Activated CD4-positive, alpha-beta T cell treated with anti-CD3 and anti-CD28 coated beads, Interleukin-2, amount 50 U/mL, for 1 hour (primary cell): ENCODE measurements at regions not wholly inside any gene's neighbourhood (a gene's known extent, or its start where the extent isn't known, plus 50 kb on each side); places are given as distances from the start of the nearest gene placed in this dataset.
"Not testable (repeated sequence)": the region's sequence is repeated elsewhere in the genome, so short reads cannot be mapped to it uniquely, and the experiment has no call there.

Experiments
- DNase-seq: peaks from one replicate; pipeline ENCODE4 v3.0.0-alpha.2; 2020

DNA sequence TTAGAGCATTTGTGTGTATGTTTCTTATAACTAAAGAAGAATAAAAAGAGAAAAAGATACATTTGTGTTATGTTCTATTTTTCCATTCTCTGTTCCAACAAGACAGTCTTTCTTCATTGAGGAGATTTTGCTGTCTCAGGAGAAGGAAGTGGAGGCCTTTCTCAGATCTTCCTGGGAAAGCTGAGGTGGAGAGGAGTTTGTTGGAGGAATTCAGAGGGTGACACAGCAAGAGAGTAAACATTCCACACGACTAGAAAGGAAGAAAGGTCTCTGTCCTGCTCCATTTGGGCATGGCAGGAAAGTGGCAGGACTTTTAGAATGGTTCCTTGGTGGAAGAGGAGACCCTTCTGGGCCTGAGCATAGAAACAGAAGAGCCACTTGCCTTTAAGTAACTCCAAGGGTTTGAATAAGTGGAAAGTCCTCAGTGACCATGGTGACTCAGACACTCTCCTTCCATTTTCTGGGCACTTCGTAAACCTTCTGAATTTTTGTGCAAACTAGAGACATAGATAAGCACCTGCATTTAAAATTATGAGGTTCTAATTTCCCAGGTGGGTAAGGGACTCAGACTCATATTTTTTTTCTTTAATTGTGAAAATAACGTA is 52.3 kb upstream of the COL5A2 start:
- DNase-seq = no peak

DNA sequence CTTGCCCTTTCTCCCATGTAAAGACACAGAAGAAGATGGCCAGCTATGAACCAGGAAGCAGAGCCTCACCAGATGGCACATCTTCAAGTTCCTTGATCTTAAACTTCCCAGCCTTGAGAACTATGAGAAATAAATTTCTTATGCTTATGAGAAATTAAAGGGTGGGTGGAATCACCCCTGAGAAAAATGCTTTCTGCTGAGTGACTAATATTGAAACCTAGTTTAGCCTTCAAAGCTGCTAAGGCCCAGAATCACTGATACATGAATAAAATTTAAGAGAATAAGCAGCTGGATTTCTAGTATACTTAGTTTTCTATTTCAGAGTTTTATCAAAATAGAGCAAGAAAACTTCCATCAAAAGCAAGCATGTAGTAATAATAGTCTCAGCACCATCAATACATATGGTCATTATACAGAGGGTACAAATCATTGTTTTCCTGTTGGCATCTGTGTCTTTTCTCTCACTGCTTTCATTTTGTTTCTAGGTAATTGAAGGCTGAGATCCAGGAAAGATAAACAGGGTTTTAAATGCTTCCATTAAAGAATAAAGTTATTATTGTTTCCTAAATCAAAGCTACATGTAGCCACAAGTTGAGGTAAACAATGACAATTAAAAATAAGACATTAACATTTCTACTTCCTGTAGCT is 53.3 kb upstream of the COL5A2 start:
- DNase-seq = no peak

DNA sequence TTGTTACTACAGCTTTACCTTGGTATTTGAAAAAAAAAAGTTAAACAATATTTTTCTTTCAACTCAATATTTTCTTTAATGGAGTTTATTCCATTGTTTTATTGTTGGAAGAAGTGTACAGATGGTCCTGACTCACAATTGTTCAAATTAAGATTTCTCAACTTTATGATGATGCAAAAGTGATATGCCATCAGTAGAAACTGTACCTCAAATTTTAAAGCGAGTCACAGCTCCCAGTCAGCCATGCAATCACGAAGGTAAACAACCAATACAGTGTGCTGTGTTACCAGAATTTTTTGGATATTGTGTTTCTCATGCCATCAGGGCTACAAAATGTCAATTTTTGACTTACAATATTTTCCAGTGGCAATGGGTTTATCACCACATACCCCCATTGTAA is 54.0 kb upstream of the COL5A2 start:
- DNase-seq = no peak

DNA sequence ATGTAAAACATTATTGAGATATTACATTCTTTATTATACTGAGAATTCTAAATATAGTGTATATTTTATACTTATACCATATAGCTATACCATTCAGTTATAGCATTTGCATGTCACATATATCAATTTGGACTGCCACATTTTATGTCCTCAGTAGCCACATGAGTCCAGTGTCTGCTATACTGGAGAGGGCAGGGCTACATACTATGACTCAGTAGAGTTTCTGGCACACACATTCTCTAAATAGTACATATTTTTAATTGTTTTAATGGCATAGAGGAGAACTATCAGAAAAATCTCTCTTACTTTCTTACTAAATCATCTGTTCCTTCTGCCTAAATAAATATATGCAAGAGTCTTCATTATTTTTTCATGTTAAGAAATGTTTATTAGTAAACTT is 55.4 kb upstream of the COL5A2 start:
- DNase-seq = no peak

DNA sequence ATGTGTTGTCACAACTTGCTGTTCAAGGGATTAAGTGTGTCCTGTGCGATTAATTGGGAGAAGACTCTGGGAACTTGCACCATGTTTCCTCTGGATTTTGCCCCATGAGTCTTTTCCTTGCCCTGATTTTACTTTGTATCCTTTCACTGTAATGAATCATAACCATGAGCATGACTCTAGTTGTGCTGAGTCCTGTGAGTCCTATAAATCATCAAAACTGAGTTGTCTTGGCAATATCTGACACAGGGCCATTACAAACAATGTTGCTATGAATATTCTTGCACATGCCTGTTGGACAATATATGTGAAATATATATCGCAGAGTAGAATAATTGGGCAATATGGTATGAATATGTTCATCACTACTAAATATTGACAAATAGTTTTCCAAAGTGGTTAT is 56.5 kb upstream of the COL5A2 start:
- DNase-seq = no peak

DNA sequence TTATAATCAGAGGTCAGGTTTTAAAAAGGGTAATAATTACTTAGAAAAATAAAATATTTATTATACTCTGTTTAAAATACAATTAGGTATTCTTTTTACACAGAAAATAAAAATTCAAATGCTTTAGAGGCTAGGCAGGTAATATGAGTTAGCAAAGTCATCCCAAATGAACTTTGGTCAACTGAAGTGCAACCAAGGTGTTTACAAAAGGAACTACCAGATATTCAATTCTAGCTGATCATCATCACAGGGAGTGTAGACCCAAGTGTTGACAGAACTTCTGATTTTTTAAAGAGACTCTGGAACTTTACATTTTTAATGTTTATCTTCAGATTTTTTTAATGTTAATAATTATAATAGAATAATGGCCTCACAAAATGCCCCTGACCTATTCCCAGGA is 59.3 kb upstream of the COL5A2 start:
- no peak for DNase-seq

DNA sequence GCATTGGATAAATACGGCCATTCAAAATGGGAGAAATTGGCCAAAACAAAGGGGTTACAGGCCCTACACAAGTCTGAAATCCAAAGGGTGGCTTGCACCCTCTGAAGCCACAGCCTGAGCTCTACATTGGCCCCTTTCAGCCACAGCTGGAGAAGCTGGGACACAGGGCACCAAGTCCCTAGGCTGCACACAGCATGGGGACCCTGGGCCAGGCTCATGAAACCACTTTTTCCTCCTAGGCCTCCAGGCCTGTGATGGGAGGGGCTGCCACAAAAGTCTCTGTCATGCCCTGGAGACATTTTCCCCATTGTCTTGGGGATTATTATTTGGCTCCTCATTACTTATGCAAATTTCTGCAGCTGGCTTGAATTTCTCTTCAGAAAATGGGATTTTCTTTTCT is 64.3 kb upstream of the COL5A2 start:
- DNase-seq = not testable (repeated sequence)

DNA sequence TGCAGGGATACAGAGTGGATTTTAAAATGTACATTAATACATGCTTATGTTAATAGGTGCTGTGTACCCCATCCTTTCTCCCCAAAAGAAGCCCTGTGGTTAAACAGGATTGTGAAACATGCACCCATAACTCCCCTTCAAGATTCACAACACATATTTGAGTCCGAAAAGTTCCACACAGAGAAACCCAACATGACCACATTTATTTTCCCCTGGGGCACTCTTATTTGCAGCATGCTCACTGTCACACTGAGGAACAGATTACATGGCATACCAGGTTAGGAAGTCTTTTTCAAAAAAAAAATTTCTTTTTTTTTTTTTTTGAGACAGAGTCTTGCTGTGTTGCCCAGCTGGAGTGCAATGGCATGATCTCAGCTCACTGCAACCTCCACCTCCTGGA is 67.7 kb upstream of the COL5A2 start:
- no peak for DNase-seq

DNA sequence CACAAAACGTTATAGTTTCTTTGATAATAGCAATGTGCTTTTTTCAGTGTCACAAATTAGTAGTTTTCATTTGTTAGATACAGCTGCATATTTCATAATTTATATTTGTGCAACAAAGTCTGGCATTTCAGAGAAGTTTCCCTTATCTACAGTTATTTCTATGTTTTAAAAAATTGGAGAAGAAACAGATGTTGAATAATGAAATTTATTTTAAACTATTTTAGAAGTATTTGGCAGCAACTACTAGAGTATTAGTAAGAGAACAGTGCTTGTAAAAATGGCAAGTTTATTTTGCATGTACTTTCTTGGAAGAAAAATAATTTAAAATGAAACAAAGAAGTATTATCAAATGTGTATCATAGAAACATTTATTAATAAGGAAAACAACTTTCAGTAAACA is 68.6 kb upstream of the COL5A2 start:
- DNase-seq = no peak

DNA sequence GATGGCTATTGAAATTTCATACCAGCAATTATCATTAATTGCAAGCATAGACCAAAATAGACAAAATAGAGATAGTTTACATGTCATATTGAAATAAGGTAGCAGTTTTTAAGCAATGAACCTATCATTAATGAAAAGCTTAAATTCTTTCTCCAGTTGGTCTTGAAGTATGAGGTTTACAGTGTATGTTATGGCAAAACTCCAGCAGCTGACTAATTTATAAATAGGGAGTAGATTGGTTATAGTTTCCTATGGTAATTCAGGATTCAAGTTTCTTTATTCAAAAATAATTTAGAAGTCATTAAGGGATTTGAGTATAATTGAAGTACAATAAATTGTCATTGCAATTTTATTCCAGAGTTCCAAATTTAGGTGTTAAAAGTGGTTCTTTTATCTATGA is 69.6 kb upstream of the COL5A2 start:
- no peak for DNase-seq

DNA sequence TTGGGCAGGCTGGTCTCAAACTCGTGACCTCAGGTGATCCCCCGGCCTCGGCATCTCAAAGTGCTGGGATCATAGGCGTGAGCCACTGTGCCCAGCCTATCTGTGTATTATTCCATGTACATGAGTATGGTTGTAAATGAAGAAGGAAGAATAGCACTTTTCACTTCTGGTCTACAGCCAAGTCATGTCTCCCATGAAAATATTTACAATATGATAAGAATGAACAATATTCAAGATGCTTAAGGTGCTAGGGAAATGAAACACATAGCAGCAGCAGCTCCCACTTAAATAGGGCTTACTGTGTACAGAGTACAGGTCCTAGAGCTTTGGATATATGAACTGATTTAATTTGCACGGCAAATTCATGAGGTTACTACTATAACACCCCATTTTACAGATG is 70.3 kb upstream of the COL5A2 start:
- DNase-seq = no peak

DNA sequence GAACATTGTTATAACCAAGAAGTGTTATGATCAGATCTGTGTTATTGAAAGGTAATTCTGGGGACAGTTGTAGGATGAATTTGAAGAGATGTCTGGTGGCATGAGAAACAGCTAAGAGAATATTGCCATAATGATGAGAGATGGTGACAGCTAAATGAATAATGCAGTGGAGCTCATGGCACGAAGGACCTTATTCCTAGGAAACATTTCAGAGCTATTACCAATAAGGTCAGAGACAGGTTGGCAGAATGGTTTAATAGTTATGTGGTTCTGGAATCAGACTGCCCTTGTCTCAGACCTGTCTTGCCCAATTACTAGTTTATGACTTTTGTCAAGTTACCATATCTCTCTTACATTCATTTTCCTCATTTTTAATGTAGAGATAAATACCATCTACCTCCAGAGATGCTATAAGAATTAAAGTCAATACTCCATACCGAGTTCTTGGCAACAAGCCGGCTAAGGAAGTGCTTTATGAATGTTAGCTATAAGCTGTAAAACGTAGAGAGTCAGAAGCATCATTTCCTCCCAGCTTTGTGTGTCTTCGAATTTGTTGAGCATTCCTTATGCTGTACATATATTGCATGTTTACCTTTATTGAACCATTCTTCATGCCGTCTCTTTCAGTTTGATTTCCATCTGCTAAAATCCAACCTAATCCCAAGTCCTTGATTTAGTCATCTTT is 73.6 kb upstream of the COL5A2 start:
- DNase-seq = no peak

DNA sequence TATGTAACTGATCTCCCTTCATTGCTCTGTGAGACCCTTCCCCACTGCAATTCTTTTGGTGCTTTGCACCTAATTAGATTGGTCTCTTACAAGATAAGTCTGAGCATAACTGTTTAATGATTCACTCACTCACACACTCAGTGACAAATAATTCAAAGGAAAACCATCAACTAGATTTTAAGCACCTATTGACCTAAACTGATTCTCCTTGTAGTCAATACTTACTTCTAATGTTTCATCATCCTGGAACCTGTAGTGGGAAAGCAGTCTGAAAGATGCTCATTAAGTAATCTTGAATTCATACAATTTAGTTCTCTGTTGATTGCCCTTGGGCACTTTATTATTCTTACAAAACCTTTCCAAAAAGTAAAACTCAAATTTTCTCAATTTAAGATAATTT is 74.3 kb upstream of the COL5A2 start:
- DNase-seq = no peak

DNA sequence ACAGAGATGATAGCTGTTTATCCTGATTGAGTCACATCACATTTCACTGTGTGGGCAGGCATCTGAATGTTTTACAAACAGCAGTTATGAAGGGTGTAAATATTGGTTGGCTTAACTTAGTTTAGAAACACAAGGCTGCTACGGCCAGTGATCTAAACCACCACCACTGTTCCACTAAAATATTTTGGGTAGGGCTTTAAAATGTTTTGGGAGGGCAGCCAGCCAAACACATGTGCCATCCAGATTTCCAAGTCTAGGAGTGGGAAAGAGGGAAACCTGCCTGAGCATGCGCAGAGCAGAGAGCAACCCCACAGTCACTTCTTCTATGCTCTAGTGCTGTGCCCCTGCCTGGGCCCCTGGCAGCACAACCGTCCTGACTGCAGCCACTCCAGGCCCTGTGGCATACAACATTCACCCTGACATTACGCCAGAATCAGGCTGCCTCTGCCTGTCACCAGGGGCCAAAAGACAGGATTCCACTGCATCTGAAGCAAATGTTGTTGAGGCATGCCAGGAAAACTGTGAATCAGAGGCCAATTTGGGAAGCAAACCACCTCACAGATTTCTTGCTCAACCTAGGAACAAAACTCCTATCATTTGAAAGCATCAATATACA is 74.8 kb upstream of the COL5A2 start:
- DNase-seq = no peak

DNA sequence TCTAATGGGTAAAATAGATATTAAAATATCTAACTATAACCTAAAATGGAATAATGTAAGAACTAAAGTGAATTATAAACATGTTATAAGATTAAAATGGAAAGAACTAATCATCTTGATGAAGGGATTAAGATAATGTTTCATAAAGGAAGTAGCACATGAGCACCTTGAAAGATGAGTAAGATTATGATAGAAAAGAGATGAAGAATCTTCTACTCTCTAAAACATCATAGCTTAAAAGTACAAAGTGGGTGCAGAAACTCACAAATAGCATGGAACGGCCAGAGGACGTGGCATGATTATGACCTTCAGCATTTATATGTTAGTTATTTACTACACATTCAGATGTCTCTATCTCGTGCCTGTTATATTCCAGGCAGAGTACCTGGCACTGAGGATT is 76.2 kb upstream of the COL5A2 start:
- DNase-seq = no peak

DNA sequence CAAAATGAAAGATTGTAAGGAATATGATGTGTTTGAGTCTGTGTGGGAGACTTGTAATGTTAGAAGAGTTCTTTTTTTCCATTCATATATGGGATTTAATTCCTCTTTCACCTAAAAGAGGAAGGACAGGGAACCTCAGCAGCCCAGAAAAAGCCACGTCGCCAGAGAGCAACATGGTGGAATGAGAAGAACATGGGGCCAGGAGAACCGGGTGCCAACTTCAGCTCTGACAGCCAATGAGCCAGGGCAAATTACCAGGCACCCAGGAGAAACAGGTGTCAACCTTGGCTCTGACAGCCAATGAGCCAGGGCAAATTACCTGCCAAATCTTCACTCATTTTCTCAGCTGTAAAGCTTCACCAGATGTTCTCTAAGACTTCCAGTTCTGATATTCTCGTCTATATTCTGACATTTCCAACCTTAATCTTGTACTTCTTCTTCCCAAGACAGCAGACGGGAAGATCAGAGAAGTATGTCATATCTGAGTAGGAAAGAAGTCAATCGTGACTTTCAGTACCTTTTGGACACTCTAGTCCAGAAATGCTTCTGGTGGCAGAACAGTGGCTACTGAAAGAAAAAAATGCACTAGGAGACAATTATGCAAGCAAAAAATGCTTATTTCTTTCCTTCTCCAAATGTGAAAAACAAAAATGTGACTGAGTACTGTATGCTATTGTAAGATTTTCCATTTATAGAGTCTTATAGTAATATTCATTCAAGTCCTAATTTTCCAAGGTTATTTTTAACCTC is 79.2 kb upstream of the COL5A2 start:
- no peak for DNase-seq

DNA sequence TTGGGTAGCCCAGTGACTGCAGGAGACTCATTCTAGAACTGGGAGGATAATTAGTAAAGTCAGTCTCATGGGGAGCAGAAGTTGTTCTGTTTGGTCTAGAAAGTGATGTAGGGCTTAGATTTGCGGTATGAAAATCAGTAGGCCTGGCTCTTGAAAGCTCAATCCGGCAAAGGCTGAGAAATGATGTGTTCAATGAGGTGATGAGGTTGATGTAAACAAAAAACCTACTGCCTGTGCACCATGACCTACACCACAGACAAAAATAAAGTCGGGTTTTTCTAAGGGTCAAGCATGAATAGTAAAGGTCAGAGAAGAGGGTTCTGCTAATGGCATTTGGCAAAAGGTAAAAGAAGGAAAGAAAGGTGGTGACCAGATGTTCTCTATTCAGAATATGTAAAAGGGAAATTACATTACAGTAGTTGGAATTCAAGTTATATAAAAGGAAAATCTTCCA is 80.8 kb upstream of the COL5A2 start:
- no peak for DNase-seq

DNA sequence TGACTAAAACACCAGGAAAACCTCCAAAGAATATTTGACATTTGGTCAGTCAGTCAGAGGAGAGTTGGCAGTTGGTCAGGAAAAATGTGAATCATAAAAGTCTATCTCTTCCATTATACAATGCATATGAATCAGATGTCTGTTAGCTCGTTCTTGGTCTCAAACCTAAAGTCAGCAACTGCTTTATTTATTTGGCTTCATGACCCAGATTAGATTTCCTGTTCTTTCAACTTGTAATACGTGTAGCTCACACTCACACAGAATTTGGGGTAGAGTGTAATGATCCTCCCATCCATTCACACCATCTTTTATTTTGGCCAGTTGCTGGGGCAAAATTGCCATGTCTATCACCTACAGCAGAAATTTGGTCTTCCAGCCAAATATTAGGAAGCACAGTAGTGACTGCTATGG is 81.9 kb upstream of the COL5A2 start:
- DNase-seq = no peak

DNA sequence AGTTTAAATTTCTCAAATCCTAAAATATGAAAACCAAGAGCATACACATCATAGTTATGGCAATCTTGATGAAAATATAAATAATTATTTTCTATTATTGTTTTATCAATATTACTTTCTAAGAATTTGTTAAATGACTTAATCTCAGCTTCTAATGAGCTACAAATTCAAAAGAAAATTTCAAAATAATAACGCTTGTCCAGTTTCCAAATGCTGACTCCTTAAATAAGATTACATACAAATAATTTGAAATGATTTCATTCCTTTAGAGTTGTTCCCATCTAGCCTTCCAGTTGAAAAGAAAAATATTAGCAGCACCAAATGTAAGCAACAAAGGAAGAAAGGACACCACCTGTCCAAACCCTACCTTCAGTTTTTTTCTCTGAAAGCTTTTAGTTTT is 82.4 kb upstream of the COL5A2 start:
- no peak for DNase-seq

DNA sequence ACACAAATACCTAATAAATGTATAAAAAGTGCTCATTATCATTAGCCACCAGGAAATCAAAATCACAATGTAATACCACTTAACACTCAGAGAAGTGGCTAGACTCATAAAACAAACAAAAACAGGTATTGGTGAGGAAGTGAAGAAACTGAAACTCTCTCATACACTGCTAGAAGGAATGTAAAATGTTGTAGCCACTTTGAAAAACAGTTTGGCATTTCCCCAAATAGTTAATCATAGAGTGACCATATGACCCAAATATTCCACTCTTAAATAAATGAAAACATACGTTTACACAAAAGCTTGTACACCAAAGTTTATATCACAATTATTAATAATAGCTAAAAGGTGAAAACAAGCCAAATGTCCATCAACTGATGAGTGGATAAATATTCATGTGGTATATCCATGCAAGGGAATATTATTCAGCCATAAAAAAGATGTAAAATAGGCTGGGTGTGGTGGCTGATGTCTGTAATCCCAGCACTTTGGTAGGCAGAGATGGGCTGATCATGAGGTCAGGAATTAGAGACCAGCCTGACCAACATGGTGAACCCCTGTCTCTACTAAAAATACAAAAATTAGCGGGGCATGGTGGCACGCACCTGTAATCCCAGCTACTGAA is 86.2 kb upstream of the COL5A2 start:
- DNase-seq = no peak

DNA sequence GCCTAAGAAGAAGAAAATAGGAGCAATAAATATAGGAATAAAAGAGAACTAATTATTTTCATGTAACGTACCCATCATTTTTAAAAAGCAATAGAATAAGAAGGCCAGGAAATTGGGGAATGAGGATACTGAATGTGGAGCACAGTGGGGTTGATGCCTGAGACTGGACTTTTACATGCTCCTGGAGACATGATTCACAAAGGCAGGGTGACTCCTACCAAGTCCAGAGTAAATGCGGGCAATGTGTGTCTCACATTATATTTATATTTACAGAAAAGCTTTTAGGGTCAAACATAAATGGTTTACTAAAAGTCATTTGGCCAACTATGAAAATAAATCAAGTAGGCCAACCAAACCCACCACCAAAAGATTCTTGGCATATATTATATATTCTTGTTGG is 87.9 kb upstream of the COL5A2 start:
- no peak for DNase-seq

DNA sequence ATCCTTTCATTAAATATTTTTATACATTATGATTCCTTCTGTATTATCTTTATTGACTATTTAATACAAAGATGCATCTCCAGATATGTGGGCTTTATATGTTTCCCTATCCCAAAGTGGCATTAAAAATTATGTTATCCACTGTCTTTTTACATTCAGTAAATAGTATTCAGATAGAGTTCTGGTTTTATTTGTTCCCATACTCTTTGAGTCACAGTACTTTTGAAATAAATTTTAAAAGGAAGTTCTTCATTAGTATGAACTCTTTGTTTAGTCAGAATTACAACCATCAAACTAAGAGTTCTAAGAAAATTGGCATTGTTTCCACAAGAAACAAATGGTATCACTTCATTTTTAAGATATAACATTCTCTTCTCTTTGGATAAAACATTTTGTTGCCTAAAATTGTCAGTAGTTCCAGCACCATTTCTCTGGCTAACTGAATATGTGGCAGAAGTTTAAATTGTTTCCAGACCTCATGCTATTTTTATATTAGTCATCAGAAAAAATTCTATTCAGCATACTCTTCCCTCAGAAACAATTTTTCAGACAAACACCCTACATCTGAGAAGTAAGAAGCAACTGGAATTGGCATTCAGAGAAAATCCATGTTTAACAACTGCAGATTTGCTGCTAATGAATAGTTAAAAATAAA is 88.5 kb upstream of the COL5A2 start:
- DNase-seq = no peak
